ENCODE measurements at regions not wholly inside any gene's neighbourhood (a gene's known extent, or its start where the extent isn't known, plus 50 kb on each side); places are given as distances from the start of the nearest gene placed in this dataset.

DNA sequence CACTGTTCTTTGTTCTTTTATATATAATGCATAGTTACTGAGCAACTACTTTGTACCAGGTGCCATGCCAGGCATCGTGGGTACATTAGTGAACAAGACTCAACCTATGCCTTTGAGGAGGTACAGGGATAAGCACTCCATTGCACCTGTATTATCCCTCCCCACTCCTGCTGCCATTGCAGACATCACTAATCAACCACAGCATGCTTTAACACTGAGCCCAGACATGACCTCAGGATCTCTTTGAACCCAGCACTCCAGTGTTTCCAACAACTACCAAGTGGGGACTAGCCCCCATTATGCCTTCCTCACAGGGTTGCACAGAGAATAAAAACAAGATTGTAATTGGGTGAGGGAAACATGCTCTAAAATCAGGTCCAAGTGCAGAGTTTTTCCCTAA, 60.5 kb upstream of the COL13A1 start:
- no peak for DNase-seq

DNA sequence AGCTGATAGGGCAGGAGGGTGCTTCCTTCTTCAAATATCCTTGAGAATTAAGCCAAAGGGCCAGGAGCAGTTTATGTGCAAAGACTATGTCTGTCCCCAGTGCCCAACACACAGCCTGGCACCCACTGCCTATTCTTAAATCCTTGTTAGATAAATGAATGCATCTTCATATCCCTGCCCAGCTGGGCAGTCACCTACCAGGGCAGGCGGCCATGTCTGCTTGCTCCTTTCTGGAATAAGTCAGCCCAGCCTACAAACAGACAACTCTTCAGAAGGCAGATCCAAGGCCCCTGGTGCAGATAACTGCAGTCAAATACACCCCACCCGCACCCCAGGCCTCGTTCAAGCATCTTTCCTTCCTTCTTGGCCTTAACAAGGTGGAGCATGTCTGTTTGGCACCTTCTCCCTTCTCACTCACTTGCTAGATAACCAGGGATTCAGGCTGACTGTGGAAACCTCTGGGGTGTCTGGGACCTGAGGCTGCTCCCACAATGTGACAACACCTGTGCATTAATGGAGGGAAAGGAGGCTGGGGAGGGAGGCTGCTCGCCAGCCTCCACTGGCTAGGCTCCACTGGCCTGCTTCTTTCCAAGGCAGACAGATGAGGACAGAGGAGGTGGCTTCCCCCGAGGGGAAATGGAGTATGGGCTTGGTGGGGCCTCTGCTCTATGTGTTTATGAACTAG, 59.9 kb upstream of the COL13A1 start:
- no peak for DNase-seq

DNA sequence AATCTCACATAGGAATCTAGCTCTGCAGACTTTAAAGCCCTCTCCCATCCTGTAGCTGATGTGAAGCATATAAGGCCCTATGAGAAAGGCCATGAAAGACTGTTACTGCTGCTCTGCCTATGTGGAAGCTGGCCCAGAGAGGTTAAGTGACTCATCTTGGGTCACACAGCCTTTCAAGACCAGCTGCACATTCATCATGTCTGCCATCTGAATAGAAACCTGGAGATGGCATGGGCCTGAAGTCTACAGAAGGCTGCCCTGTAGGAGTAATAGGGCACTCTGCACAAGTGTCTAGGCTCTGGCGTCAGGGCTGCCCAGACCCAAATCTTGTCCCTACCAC, 59.4 kb upstream of the COL13A1 start:
- no peak for DNase-seq

DNA sequence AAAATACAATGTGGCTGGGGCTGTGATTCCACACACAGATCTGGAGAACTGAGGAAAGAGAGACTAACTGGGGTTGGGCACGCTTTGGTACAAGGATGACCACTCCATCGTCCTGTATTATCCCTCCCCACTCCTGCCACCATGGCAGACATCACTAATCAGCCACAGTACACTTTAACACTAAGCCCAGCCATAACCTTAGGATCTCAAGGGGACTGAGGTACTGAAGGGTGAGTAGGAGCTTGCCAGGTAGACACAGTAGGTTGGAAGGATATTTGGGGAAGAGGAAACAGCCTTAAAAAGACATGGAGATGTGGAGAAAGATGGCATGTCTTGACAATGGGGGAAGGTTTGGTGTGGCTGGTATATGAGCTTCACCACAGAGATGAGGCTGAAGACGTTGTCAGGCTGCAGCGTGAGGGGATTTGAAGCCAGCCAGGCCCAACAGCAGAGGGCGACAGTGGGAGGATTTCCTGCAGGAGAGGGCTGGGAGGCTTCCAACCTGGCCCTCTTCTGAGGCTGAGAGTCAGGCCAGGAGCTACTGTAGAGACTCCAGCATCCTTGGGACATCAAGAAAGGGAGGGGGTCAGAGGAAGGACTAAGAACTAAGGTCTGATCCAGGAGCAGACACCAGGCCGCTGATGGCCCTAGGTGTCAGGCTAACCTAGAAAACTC, 58.6 kb upstream of the COL13A1 start:
- DNase-seq: peak; percentile 13

DNA sequence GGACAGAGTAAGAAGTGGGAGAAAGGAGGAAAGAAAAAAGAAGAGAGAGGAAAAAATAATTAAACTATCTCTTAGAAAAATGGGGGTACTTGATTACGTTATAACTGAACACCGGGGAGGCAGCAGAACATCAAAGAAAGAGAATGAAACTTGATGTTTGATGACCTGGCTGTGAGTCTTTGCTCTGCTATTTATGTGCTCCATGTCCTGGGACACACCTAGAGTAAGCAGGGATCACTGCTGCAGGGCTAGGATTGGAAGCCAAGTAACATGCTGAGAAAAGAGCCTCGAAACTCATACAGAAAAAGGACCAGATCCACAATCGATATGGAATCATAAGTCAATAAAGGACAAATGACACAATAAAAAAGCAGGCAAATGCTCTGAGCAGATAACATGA, 56.7 kb upstream of the COL13A1 start:
- no peak for DNase-seq

DNA sequence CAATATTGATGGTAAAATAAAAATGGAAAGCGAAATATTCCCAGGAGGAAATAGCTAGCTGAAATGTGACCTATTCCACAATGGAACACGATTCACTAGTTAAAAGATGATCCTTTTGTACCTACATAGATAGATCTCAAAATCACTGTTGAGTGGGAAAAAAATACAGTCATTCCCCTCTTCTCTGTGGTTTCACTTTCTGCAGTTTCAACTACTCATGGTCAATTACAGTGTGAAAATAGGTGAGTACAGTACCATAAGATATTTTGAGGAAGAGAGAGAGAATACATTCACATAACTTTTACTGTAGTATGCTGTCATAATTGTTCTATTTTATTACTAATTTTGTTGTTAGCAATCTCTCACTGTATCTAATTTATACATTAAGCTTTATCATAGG, 56.0 kb upstream of the COL13A1 start:
- no peak for DNase-seq

- DNase-seq: no peak
These were observed 54.5 kb upstream of the COL13A1 start for GRCh38 chr10:69747179-69747578.

- DNase-seq: no peak
These were observed 53.1 kb upstream of the COL13A1 start for GRCh38 chr10:69748621-69749020.

- no peak for DNase-seq
These were observed 52.3 kb upstream of the COL13A1 start for GRCh38 chr10:69749178-69750010.

GRCh38 chr10:69750011-69750373, 51.7 kb upstream of the COL13A1 start:
- DNase-seq: no peak

GRCh38 chr10:69750725-69751124, 51.0 kb upstream of the COL13A1 start:
- no peak for DNase-seq

DNA sequence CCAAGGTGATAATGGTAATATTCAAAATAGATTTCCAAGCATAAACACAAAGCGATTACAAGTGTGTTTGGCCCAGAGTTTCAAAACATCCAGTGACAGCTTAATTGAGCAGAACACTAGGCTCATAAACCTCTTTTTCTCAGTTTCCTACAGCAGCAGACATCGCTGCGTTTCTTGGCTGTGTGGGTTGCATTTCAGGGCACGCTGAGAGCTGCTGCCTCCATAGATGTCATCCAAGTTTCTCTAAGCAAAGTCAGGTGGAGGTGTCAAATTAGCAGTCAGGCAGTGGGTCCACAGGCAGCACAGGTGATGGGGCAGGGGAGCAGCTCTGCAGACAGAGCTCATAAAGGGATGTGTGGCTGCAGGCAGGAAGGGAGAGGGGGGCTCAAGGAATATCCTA, 50.5 kb upstream of the COL13A1 start:
- no peak for DNase-seq

All from NCI-H510A treated with DMSO at 0.1 percent for 48 hours (cell line).